DND-41 (cell line): ENCODE measurements at regions not wholly inside any gene's neighbourhood (a gene's known extent, or its start where the extent isn't known, plus 50 kb on each side); places are given as distances from the start of the nearest gene placed in this dataset.

ENCODE experiments used
- ATAC-seq: fragments of 200-7000 bp; cut with Tn5 transposase; 3 replicates; pipeline ENCODE4 v1.9.1; 2021; ENCODE audit warnings: low read depth; ENCODE audit not compliant: insufficient read depth
- DNase-seq: peaks from one replicate; pipeline ENCODE4 v3.0.0-alpha.2; 2020
- H2AFZ ChIP-seq: 2 replicates; pipeline ENCODE4 v1.6.0; 2012; ENCODE audit warnings: low read depth, low read length
- H3K27ac ChIP-seq: 2 replicates; pipeline ENCODE4 v1.5.1; 2012; ENCODE audit warnings: low read length, inconsistent platforms
- H3K27me3 ChIP-seq: fragments of 200-600 bp; sonication (generic); 2 replicates; pipeline ENCODE4 v1.6.0; 2012; ENCODE audit warnings: low read length, mild to moderate bottlenecking, inconsistent platforms; ENCODE audit not compliant: insufficient read depth, poor library complexity
- H3K36me3 ChIP-seq: 2 replicates; pipeline ENCODE4 v1.5.1; 2012; ENCODE audit warnings: low read length, inconsistent platforms; ENCODE audit not compliant: insufficient read depth
- H3K4me1 ChIP-seq: 2 replicates; pipeline ENCODE4 v1.5.1; 2012; ENCODE audit warnings: mild to moderate bottlenecking, low read length; ENCODE audit not compliant: insufficient read depth
- H3K4me2 ChIP-seq: 2 replicates; pipeline ENCODE4 v1.6.0; 2012; ENCODE audit warnings: mild to moderate bottlenecking, moderate library complexity, low read length, inconsistent platforms; ENCODE audit not compliant: insufficient read depth
- H3K4me3 ChIP-seq, 2 experiments: fragments of 200-600 bp in 1 of 2; shearing (Covaris generic) in 1 of 2; 2 replicates each; pipeline ENCODE4 v1.5.1; 2012 to 2016; ENCODE audit warnings: inconsistent platforms in 2 of 2, low read length in 2 of 2, mild to moderate bottlenecking in 2 of 2, low read depth in 1 of 2, moderate library complexity in 1 of 2
- H3K79me2 ChIP-seq: 2 replicates; pipeline ENCODE4 v1.6.0; 2012; ENCODE audit warnings: low read length, inconsistent platforms; ENCODE audit not compliant: insufficient read depth
- H3K9ac ChIP-seq: 2 replicates; pipeline ENCODE4 v1.6.0; 2012; ENCODE audit warnings: low read depth, mild to moderate bottlenecking, inconsistent platforms, low read length, moderate library complexity
- H3K9me3 ChIP-seq: 2 replicates; pipeline ENCODE4 v1.5.1; 2012; ENCODE audit warnings: low read length, moderate library complexity, mild to moderate bottlenecking, inconsistent platforms; ENCODE audit not compliant: insufficient read depth, severe bottlenecking
- H4K20me1 ChIP-seq: 2 replicates; pipeline ENCODE4 v1.6.0; 2012; ENCODE audit warnings: low read length; ENCODE audit not compliant: insufficient read depth
- EZH2 ChIP-seq: IDR thresholded peaks from 3 replicates; pipeline ENCODE4 v1.6.1; 2012; ENCODE audit warnings: borderline replicate concordance, low read depth, mild to moderate bottlenecking, moderate library complexity, low read length, inconsistent platforms; ENCODE audit not compliant: severe bottlenecking
- TF ChIP-seq, protein P1 (sequence below): IDR thresholded peaks from 2 replicates; pipeline ENCODE4 v1.5.1; 2012; ENCODE audit warnings: borderline replicate concordance, low read length, moderate library complexity, mild to moderate bottlenecking; ENCODE audit not compliant: poor library complexity, severe bottlenecking; ENCODE audit errors: extremely low read depth

- Histone ChIP-seq H3K9me3 (no peaks in the 10 kb centered on the region), H3K27me3 (no peaks in the 10 kb centered on the region), H3K79me2 (no peaks in the 10 kb centered on the region), H3K4me1 (no peaks in the 10 kb centered on the region), H3K4me2 (no peak overlapping the region), H3K36me3 (no peaks in the 10 kb centered on the region), H2AFZ (no peak overlapping the region), H3K9ac (no peak overlapping the region), H4K20me1 (no peaks in the 10 kb centered on the region), H3K27ac (no peak overlapping the region), H3K4me3 (no peak overlapping the region)
- no peak for ATAC-seq
- TF ChIP-seq, protein P1, sequence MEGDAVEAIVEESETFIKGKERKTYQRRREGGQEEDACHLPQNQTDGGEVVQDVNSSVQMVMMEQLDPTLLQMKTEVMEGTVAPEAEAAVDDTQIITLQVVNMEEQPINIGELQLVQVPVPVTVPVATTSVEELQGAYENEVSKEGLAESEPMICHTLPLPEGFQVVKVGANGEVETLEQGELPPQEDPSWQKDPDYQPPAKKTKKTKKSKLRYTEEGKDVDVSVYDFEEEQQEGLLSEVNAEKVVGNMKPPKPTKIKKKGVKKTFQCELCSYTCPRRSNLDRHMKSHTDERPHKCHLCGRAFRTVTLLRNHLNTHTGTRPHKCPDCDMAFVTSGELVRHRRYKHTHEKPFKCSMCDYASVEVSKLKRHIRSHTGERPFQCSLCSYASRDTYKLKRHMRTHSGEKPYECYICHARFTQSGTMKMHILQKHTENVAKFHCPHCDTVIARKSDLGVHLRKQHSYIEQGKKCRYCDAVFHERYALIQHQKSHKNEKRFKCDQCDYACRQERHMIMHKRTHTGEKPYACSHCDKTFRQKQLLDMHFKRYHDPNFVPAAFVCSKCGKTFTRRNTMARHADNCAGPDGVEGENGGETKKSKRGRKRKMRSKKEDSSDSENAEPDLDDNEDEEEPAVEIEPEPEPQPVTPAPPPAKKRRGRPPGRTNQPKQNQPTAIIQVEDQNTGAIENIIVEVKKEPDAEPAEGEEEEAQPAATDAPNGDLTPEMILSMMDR = no peak
- TF ChIP-seq EZH2 = no peak
- DNase-seq = no peak
Measured at GRCh38 chr13:61123538-61124289, 291.9 kb downstream of the PCDH20 start.

DNA sequence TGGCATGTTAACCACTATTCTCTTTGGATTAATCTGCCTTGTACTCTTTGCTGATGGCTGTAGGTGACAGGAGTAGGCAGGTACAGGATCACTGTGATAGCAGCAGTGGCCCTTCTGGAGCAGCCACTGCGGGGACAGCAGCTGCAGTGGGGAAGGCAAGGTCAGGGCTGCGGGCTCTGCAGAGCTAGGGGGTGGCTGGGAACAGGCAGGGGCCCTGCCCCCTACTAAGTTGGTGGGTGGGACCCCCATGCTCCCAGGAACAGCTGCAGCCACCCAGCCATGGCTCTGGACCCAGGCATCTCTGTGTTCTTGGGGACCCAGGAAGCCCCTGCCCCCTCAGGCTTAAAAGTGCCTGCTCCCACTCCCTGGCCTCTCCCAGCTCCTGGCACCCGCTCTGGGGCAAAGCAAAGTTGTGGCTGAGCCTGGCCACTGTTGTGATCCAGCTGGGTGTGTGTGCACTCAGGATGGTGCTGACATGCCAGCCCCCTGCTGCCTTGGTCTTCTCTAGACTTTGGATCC is 302.4 kb downstream of the PCDH20 start:
- TF ChIP-seq, protein P1 = no peak
- TF ChIP-seq EZH2 = no peak
- no peak overlapping the region for H3K27ac ChIP-seq
- no peak overlapping the region for H3K4me2 ChIP-seq
- no peaks in the 10 kb centered on the region for H3K4me1 ChIP-seq
- peaks cover 19% of the 10 kb centered on the region for H3K9me3 ChIP-seq
- no peaks in the 10 kb centered on the region for H3K79me2 ChIP-seq
- H3K27me3 ChIP-seq = no peaks in the 10 kb centered on the region
- ATAC-seq (no peak), DNase-seq (no peak)
- H3K9ac ChIP-seq = no peak overlapping the region
- H3K36me3 ChIP-seq = no peaks in the 10 kb centered on the region
- H2AFZ ChIP-seq = no peak overlapping the region
- H3K4me3 ChIP-seq = no peak overlapping the region
- no peaks in the 10 kb centered on the region for H4K20me1 ChIP-seq

- Histone ChIP-seq H2AFZ (no peak overlapping the region), H3K27ac (no peak overlapping the region), H3K9me3 (peaks cover 19% of the 10 kb centered on the region), H4K20me1 (no peaks in the 10 kb centered on the region), H3K9ac (no peak overlapping the region), H3K4me1 (no peaks in the 10 kb centered on the region), H3K79me2 (no peaks in the 10 kb centered on the region), H3K4me2 (no peak overlapping the region), H3K27me3 (no peaks in the 10 kb centered on the region), H3K4me3 (no peak overlapping the region), H3K36me3 (no peaks in the 10 kb centered on the region)
- no peak for TF ChIP-seq EZH2
- TF ChIP-seq, protein P1 = no peak
- ATAC-seq (no peak), DNase-seq (no peak)
Measured at GRCh38 chr13:61111529-61111928, 304.1 kb downstream of the PCDH20 start.
